ENCODE measurements at regions not wholly inside any gene's neighbourhood (a gene's known extent, or its start where the extent isn't known, plus 50 kb on each side); places are given as distances from the start of the nearest gene placed in this dataset.

DNA sequence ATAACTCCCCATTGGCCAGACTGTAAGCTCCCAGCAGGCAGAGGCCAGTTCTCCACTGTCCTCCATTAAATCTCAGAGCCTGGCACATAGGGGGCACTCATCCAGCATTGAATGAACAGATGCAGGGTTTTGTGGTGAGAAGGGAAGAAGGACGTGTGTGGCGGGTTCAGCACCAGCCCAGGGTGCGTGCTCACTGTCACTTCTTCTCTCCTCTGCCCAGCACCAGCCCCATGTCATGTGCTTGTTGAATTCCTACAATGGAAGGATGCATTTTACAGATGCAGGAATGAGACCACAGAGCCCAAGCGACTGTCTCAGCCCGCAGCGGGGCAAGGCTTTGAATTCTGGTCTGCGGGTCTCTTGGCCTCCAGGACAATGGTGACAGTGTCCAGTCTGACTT is 149.9 kb downstream of the CEBPB start:
- TF ChIP-seq, protein P1, sequence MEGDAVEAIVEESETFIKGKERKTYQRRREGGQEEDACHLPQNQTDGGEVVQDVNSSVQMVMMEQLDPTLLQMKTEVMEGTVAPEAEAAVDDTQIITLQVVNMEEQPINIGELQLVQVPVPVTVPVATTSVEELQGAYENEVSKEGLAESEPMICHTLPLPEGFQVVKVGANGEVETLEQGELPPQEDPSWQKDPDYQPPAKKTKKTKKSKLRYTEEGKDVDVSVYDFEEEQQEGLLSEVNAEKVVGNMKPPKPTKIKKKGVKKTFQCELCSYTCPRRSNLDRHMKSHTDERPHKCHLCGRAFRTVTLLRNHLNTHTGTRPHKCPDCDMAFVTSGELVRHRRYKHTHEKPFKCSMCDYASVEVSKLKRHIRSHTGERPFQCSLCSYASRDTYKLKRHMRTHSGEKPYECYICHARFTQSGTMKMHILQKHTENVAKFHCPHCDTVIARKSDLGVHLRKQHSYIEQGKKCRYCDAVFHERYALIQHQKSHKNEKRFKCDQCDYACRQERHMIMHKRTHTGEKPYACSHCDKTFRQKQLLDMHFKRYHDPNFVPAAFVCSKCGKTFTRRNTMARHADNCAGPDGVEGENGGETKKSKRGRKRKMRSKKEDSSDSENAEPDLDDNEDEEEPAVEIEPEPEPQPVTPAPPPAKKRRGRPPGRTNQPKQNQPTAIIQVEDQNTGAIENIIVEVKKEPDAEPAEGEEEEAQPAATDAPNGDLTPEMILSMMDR (IDR thresholded peaks at IDR 0.05; ENCODE audit: insufficient read depth, low read length, poor library complexity, severe bottlenecking), result no peak
- TF ChIP-seq EZH2phosphoT487 (conservative IDR thresholded peaks at IDR 0.05; ENCODE audit: low read length), result no peak

Data from SU-DHL-6 (cell line).